ENCODE measurements at regions not wholly inside any gene's neighbourhood (a gene's known extent, or its start where the extent isn't known, plus 50 kb on each side); places are given as distances from the start of the nearest gene placed in this dataset.

DNA sequence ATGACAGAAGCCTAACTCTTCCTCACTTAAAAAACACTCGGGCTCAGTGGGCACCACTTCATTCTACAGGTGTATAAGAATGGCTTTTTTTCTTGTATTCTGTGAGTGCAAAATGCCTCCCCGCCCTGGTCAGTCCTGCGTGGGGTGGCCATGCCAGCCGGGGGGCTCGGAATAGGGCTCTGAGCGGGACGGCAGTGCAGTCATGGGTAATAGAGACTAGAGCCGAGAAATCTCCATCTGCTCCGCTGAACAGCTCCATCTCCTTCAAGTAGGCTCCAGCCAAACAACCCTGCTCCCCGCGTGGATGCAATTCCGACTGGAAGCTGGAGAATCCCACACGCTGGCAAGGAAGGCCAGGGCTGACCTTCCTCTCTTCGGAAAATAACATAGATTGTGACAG, 317.0 kb upstream of the IRX4 start:
- no peak for DNase-seq

DNA sequence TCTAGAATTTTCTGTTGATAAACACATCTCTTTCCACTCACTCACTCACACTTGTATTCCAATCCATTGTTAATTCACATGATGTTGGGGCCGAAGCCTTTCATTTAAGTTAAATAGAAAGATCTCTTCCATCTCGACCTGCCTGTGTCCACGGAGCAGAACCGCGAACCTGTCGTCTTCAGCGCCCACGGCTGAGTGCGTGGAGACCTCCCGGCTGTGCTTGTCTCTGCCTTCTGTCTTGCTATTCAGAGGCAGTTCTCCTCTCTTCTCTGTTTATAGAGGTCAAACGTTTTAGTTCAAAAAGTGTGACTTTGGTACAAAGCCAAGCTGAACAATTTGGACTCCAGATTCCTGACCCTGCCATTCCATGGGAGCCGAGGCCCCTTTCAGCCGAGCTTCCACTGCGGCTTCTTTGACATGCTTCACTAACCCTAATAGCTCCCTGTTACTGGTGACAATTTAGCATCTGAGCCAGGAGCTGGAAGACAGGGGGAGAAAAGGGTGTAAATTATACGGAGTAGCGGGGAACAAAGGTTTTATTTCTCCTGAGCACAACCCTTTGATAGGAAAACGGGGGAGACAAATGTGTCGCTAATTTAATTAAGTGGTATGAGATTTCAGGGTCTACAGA, 314.4 kb upstream of the IRX4 start:
- no peak for DNase-seq

DNA sequence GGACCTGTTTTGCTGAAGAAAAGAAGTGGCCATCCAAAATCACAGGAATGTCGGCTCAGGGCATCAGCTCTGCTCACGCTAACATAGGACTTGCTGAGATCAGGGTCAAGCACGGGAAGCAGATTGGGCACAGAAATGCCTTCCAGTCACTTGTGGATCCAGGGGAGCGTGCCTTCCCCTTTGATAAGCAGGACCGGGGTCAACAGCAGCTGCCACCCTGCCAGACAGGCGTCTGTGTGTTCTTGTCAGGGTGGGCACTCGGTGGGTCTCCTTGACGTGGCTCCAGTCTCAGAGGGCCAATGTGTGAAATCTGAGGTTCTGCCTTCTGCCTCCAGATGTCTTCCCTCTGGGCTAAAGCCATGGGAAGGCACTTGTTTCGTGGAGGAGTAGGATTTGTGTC, 313.7 kb upstream of the IRX4 start:
- DNase-seq: no peak

DNA sequence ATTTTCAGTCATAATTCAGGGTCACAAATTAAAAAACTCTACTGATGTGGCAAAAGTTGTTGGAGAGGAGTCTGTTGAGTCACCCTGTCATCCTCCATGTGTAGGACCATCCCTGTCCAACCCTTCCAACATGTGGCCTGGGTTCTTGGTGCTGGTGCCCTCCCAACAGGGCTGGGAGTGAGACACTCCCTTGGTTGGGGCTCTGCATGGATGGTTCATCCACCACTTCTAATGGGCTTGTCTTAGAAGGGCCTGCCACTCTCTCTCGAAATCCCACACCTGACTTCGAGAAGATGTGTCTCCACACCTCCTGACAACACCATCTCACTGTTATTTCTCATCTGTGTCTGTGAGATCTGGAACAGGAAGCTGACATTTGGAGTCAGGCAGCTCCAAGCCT, 312.2 kb upstream of the IRX4 start:
- DNase-seq: no peak

DNA sequence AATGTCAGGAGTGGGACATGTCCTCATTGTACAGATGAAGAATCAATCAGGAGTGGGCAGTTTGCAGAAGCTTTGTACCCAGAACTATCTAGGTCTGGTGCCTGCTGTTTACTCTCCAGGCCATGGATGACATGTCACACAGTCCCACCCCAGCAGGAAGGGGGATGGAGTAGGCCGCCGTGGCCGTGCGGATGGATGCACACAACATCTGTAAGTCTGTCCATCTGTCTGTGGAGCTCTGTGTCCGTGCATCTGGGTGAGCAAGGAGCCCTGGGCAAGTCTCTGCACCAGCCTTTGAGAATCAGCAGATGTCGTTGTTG, 311.5 kb upstream of the IRX4 start:
- DNase-seq: no peak

DNA sequence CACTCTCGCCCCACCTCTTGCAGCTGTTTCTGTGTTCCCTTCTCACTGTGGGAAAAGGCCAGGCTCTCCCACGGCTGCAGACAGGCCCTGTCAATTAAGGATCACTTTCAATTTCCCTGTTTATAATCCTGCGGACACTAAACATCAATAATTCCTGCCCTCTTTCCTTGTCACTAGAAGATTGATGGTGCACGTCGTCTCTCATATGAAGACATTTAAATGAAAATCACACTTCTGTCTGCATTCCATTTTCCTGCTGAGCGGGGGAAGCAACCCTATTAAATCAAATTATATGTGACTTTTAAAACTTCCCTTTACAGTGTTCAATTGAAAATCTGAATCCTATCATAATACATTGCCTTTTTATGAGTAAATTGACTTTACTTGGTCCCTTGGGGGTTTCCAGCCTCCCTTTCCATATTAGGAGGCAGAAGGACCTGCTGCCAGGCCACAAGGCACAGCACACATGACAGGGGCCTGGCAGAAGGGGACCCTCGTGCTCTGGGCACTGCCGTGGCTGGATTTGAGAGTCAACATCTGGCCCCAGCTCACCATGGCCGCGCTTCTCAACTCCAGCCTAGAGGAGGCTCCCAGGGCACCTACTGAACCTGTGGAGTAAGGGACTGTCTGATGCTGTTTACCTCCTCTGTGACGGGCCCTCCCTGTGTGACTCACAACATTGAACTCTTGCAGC, 311.0 kb upstream of the IRX4 start:
- DNase-seq: no peak

DNA sequence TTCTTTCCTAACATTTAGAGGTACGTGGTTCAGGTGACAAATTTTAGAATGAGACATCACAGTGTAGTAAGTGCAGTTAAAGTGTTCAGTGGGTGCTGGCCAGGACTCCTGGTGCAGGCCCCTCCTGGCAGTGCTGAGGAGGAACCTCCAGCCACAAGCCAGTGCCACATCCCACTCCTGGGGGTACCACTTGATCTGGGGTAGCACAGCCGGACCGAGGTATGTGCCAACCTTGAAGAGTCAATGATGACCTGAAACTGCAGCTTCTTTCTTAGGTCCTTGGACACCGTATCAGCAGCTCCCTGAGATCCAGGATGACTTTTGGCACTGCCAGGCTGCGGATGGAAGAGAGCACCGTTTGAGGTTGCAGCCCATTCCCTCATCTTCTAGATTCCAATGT, 310.4 kb upstream of the IRX4 start:
- DNase-seq: no peak

DNA sequence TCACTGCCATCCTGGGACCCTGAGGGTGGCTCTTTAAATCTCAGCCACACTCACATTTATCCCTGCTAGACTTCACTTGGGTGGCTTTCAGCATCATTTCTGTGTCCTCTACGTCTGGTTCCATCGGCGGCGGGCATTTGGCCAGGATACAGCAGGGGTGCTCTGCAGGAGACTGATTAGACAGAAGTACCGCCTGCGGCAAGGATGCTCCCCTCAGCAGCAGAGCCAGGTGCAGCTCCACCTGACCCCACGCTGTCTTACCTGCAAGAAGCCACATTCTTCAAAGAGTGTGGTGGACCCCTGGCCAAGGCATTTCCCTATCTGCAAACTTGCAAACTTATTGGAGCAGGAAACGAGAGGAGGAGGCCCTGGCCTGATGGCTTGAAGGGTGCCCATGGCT, 309.8 kb upstream of the IRX4 start:
- no peak for DNase-seq

DNA sequence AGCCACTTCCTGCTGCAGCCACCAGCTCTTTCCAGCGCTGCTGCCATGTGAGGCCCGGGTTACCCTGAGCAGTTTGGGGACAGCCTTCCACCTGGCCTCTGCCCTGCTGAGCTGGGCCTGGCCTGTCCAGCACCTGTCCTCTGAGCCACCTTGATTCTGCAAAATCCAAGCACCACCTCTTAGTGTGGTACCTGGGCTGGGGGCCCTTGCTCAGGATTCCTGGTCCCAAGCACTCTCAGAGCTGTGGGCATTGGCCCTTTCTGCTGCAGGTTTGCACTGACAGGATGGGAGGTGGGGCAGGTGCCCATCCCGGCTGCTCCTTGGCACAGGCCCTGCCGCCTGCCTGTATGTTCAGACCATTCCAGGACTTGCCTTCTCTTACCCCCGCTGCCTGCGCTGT, 309.2 kb upstream of the IRX4 start:
- no peak for DNase-seq

DNA sequence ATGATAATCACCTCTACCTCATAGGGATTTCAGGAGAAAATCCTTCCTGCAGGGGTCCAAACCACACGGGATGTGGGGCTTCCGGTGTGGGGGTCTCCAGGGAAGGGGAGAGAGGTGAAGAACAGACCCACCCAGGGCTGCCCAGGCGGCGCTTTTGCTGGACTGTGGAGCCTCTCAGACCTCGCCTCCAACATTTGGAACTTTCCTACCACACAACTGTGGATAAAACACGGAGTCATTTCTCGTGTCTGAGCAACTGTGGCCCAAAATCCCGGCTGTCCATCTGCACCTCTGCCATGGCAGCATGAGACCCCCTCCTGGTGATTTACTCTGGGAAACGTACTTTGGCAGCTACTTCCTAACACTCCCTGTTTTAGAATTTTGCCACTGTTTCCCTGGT, 307.8 kb upstream of the IRX4 start:
- DNase-seq: no peak

DNA sequence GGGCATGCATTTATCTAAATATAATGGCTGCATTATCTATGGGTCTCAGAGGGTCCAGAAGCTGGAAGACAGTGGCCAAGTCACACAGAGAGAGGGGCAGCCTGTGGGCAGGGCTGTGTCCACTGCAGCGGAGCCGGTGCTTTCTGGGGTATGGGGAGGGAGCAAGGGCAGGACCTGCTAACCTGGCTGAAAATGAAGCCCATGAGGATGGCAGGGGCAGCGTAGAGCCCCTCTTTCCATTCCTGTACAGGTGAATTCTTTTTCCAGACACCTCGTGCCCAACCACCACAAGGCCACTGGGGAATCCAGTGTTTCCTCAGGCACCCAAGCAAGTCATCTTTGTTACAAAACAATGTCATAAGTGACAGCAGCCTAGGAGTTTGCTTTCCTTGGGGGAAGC, 305.9 kb upstream of the IRX4 start:
- DNase-seq: no peak

DNA sequence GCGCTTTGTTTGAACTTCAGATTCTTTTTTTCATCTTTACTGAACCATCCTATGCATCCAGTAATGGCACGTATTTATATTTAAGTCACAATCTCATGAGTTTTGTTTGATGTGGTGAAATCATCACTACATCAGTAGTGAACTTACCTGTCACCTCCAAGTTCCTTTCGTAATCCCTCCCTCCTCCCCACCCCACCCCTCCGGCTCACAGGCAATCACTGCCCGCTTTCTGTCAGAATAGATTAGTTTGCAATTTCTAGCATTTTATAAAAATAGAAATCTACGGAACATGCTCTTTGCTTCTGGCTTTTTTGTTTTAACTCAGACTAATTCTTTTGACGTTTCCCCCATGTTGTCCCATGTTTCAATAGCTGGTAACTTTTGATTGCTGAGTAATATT, 305.4 kb upstream of the IRX4 start:
- no peak for DNase-seq

DNA sequence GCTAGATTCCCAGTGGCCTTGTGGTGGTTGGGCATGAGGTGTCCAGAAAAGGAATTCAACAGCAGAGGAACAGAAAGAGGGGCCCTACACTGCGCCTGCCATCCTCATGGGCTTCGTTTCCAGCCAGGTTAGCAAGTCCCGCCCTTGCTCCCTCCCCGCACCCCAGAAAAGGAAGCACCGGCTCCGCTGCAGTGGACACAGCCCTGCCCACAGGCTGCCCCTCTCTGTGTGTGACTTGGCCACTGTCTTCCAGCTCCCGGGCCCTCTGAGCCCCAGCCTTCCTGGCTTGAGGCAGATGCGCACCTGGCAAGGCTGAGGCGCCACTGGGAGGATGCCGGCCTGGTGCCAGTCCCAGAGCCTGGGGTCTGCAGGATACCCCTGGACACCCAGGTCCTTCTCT, 305.0 kb upstream of the IRX4 start:
- no peak for DNase-seq

DNA sequence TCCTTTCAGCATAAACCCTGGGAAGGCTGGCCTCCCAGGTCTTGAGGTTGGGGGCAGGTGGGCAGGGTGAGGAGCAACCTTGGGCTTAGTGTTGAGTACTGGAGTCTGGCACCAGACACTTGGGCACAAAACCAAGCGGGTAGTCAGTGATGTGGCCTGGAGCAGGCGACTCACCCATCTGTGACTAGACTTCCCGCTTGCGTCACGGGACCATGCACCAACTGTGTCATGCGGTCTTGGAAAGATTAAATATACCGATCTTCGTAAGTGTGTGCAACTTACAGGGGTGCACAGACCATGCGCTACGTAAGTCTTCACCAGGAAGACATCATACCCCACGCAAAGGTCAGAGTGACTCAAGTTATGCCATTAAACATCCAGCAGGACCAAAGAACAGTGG, 304.4 kb upstream of the IRX4 start:
- DNase-seq: no peak

DNA sequence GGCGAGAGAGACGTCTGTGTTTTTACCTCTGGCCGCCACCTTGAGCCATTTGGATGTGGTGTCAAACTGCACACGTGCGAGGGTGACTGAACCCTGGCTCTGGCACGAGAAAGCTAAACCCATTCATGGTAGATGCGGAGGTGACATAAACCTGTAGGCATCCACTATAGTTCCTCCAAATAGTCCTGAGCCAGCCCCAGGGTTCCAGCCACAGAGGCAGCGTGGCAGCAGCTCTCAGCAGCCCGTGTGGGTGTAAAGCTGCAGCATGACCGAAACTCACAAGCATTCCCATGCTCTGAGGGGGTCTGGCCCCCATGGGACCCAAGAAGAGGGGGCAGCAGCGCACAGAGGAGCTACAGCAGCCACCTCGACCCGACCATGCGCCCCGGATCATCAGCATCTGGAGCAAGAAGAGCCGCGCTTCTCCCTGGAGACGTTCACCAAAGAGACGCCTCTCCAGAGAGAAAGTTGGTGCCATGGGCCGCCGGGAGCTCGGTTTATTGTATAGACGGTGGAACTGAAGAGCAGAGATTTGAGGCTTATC, 303.8 kb upstream of the IRX4 start:
- DNase-seq: no peak

DNA sequence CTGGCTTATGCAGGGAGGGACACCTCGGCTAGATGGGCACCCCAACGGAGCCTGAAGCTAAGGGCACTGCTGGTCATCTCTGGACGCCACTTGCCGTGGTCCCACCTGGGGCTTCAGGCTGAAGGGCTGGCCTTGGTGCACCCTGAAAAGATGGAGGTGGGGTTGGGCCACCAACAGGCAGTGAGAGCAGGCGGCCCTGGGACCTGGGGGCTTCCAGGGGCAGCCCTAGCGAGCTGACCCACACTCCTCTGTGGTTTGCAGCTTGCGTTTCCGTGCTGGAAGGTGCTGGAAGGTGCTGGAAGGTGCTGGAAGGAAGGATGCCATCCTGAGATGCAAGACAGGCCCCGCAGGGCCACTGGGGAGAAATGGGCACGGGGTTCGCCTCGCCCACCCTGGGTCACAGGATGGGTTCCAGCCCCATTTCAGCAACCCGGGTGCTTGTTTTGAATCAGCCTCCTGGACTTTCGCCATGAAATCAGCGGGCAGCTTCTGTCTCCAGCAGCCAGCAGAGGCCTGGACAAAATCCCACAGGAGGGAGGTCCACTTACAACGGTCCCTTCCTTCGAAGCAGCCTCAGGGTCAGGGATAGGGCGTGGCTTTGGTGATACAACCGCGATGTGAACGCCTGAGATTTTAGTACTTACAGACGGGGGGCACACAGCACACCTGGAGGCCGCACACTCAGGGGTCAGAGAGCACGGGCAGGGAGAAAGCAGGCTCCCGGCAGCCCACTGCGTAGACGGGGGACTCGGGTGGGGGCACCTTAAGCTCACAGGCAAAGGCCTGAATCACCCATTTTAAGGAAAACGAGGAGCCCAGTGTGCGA, 303.1 kb upstream of the IRX4 start:
- DNase-seq: no peak

DNA sequence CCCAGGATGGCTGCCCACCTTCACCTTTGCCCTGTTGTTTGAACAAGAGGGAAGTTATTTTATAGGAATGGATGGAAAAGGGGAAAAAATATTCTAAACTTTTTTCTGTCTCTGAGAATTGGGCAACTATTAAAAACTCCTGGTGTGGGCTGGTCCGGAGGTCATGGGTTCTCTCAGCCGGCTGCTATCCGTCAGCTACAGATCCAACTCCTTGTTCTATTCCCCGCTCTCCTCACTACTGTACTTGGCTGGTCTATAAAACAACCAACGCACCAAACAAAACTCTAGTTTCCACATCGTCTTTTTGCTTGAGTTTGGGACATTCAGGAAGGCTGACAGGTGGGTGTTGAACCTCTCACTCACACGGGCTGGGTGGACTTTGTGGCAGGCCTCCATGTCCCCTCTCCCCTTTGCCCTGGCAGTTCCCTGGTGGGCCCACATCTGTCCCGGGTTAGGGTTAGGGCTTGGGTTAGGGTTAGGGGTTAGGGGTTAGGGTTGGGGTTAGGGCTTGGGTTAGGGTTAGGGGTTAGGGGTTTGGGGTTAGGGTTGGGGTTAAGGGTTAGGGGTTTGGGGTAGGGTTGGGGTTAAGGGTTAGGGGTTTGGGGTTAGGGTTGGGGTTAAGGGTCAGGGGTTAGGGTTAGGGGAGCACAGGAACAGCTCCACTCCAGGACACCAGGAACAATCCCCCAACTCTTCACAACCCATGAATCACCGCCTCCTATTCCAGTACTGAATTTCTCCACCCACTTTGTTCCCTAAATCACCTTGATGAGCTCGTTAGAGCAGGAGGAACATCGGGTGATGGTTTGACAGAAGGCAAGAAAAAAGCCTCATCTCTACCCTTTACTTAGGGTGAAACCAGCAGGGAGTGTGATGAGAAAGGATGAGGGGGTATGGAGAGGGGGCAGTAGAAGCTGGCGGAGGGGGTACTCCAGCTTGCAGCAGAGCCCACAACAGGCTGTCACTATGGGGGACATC, 302.1 kb upstream of the IRX4 start:
- DNase-seq: no peak

DNA sequence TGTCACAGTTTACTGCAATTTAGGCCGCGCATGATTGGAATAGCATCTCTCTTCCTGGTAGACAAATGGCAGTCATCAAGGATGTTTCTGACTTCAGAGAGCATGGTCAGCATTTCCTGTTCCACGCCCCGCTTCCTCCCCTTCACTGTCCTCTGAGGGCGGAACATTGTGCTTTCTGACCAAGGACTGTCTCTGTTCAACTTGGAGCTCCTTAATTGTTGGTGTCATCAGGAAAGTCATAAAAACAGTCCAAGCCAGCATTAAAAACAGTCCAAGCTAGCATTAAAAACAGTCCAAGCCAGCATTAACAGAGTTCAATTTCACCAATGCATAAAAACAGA, 301.3 kb upstream of the IRX4 start:
- DNase-seq: peak; percentile 22

DNA sequence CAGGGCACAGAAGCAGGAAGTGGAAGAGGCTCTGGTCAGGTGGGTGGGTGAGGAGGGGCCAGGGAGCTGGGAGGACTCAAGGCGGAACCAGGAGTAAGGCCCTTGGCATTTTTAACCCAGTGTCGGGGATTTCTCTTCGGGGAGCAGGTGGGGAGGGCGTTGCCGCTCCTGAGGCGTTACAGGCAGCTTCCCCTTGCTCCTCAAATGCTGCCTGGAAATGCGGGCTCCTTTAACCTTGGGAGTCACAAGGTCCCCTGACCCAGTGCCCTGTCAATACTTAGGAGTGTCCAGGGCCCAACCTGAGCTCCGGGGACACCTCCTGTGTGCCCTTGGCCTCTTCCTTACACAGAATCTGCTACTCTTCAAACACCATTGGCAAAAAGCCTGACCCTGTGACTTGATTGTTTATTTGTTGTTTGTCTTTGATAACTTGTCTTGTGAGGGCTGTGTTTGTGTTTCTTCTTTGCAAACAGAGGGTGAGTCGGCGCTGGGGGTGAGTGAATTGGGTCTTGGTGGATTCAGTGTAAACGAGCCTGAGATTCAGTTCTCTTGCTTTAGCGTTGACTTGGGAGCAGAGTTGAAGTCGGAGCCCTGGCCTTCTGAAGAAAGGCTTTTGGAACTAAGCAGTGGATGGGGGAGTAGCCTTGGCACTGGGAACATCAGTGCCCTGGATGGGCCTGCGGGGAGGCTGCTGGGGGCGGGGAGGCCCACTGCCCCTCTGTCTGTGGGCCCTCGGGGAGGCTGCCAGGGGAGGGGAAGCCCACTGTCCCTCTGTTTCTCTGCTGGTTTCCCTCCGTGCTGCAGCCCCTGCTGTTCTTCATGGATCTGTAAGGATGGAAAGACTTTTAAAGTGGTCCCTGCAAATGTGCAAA, 300.7 kb upstream of the IRX4 start:
- no peak for DNase-seq

DNA sequence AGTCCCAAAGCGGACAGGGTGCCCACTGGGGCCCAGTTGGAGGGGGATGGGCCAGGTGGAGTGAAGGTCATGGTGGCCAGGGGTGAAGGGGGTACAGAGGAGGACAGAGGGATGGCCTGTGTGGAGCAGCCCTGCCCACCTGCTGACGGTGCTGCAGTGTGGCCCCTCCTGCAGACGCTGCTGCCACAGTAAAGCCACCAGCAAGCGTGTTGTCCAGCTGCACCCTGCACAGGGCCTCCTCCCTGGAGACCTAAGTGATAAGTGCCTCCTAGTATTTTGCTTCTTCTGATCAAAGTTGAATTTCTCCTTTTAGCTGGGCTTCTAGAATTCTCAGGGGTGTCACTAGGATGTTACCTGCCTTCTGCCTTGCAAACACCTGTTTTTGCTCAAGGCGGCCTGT, 299.3 kb upstream of the IRX4 start:
- DNase-seq: no peak

DNA sequence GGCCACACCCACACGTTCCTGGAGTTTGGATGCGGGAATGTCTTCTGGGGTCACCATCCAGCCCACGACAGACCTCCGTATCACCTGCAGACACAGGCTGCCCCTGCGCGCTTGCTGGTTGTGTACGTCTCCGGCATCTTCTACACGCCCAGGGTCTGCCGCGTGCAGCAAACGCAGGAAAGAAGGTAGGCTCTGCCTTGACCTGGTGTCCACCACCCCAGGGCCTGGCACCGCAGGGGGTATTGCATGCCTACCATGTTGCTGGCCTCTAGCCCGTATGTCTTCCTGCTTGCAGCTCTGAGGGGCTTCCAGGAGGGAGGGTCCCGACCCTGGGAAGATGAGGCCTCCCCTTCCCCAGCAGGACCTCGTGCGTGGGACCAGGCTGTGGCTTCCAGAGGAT, 298.8 kb upstream of the IRX4 start:
- DNase-seq: no peak

DNA sequence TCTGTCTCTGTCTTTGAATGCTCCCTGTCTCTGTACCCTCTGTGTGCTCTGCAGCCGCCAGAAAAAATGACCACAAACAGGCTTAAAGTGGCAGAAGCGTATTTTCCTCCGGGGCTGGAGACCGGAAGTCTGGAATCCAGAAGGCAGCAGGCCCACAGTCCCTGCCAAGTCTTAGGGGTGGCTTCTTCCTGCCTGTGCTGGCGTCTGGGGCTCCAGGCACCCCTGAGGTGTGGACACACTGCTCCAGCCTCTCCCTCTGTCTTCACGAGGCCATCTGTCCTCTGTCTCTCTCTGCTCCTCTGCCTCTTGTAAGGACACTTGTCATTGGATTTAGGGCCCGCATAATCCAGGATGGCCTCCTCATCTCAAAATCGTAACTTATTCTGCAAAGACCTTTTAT, 298.4 kb upstream of the IRX4 start:
- DNase-seq: peak; percentile 18
